NCI-H146 treated with DMSO at 0.1 percent for 48 hours (cell line): ENCODE measurements at regions not wholly inside any gene's neighbourhood (a gene's known extent, or its start where the extent isn't known, plus 50 kb on each side); places are given as distances from the start of the nearest gene placed in this dataset.
A peak's percentile ranks its signal among the peaks of the same experiment; 100 is the strongest.
"Not testable (repeated sequence)": the region's sequence is repeated elsewhere in the genome, so short reads cannot be mapped to it uniquely, and the experiment has no call there.

Source experiments
- DNase-seq: peaks from one replicate; lab custom pipeline; 2025; ENCODE audit not compliant: unreplicated experiment; lab: John Stamatoyannopoulos, UW

DNA sequence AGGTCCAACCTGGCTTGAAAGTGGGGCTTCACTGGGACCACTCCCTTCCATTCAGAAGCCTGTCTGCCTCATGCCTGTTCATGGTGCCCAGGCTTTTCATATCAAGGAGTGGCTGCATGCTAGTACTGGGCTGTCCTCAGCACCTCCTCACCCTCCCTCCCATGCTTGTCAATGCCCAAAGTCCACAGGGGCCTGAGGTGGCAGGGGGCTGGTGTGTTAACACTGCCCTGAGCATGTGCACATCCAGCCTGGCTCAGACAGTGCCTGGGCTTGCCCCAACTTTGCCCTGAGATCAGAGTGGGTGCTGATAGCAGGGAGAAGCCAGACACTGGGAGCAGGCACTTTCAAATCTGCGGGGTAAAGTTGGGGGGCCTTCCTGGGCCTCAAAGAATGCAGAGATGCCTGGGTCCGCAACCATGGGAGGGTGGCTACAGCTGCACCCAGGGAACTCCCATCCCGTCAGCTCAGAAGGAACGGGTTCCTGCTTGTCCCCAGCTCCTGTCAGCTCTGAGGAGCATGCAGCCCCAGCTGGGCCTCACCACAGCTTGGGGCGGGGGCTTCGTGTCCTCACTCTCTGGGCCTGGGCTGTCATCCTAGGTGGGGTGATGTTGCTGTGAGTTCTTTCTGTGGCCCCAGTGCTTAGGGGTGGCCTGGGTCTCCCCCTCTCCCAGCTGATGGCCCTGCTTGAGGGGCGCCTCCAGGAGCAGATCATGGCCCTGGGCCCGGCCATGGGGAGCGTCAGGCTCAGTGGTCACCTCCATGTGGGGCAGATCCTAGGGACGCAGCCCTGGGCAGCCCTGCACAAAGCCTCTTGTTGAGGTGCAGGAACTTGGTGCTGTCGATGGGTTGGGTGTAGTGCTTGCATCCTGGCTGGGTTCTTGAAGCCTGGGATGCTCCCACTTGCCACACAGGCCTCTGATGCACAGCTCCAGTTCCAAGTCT is 830.6 kb upstream of the SLITRK5 start:
- no peak for DNase-seq

- no peak for DNase-seq
Measured at GRCh38 chr13:86841264-86841663, 829.9 kb upstream of the SLITRK5 start.

DNA sequence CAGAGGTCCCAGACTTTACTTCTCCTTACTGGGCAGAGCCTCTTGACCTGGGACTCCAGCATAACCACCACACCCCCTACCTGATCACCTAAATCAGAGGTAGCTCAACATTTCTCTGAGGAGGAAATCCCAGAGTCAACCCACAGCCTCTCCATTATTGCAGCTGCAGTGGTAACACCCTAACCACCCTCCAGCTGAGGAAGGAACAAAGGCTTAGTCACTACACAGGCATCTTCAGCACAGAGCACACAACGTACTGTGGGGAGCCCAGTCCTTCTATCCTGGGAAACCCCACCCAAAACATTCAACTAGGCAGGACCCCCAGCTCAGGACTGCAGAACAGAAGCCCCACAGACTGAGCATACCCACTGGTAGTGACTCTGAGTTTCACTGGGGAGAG is 824.7 kb upstream of the SLITRK5 start:
- DNase-seq = no peak

DNA sequence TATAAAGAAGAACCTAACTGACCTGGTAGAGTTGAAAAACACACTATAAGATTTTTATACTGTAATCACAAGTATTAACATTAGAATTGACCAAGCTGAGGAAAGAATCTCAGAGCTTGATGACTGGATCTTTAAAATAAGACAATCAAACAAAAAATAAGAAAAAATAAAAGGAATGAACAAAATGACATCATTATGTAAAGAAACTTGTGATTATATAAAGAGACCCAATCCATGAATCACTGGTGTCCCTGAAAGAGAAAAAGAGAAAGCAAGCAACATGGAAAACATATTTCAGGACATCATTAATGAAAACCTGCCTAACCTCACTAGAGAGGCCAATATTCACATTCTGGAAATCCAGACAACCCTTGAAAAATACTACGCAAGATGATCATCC is 822.5 kb upstream of the SLITRK5 start:
- no peak for DNase-seq

- DNase-seq = no peak
Measured at GRCh38 chr13:86856991-86857390, 814.2 kb upstream of the SLITRK5 start.

DNA sequence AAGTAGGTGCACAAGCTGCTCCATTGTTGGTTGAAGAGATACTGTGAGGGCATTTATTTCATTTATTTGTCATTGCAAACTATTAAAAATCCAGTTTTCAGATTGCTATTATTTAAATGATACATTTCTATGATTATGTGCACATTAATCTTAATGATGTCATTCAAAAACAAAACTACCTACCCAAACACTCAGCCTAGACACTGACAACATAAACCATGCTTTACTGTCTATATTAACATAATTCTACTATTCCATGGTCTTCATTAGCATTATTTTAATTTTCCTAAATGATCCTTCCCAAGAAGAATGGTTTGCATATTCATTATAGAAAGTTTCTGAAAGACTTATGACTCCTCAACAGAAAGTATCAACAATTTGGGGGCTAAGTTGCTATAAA is 813.0 kb upstream of the SLITRK5 start:
- no peak for DNase-seq

- DNase-seq = no peak
Measured at GRCh38 chr13:86862137-86862536, 809.0 kb upstream of the SLITRK5 start.

GRCh38 chr13:86864376-86864775 is 806.8 kb upstream of the SLITRK5 start:
- no peak for DNase-seq

- DNase-seq = peak; percentile 7
Measured at GRCh38 chr13:86870444-86870843, 800.7 kb upstream of the SLITRK5 start.

DNA sequence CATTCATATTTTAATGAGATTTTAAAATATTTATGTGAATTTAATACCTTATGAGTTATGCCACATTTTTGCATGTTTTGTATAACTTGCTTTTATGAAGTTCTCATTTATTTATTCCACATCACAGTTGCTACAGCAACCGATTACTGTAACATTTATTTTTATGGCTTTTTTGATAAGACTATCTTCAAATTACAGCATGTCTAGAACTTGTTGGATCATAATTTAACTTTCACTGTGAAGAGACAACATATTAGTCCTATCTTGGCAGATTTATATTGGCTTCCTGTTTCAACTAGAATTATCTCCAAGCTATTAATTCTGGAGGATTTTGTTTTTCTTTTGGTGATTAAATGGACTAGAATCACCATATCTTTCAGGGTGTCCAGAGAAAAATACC is 793.7 kb upstream of the SLITRK5 start:
- no peak for DNase-seq

GRCh38 chr13:86878781-86879180 is 792.4 kb upstream of the SLITRK5 start:
- DNase-seq = no peak

DNA sequence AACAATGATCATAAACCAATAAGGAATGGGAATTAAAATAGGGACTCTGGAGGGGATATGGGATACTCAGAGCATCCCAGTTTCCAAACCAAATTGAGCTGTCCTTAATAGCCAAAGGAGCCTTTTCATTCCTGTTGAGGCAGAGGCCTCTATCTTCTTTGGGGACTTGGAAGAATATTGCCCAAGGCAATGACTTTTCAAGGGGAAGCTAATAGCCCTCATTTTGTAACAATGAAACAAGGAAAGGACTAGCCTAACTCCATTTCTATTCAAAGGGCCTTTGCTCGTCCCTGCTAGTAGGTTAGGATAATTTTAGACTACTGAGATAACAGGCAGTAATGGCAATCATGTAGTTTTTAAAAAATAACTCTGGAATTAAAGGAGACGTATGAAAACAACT is 789.8 kb upstream of the SLITRK5 start:
- DNase-seq = no peak

GRCh38 chr13:86882107-86882506 is 789.1 kb upstream of the SLITRK5 start:
- no peak for DNase-seq

DNA sequence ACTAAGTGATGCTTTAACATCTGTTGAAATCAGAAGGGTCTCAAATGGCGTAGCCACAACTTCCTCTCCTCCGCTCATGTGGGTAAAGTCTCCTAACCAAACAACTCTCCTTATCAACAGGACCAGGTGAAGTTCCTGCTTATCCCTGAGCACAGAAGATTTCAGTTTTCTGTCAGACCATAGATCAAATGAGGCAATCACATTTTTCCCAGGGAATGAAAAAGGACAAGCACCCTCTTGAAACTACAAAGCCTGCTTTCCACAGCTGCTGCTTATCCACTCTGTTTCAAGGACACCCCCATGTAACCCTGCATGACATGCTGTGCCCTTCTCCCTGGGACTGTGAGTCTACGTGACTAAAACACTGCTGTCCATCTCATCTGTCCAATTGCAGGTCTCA is 788.3 kb upstream of the SLITRK5 start:
- no peak for DNase-seq

DNA sequence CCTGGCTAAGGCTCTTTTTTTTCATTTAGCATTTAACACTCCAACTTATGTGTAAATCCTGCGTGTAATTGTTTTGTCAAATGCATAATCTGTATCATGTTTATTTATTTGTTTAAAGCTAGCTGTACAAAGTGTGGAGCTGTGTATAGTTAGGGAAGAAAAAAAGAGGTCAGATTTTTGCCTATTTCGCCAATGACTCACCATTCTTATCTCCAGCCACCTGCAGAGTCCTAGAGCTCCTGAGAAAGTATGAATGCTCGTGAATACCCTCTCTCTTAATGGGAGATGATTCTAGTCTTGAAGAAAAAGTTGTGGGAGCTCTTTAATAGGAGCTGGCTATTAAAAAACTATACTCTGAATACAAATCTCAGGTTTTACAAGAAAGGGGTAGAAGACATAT is 778.8 kb upstream of the SLITRK5 start:
- DNase-seq = no peak

DNA sequence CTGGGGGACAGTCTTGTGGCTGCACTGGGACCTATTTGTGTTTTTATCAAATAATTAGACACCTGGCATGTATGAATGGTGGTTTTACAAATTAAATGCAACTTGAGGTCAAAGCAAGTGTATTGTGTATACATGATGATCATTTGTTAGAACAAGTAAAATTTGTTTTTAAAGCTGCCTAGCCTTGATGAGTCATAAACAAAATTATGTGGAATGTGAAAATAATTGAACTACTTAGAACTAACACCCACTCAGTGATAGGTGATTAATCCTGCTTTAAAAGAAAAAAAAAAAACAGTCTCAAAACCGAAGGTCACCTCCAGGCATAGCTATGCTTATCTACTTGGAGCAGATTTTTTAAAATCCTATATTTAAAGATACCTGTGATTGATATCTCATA is 770.3 kb upstream of the SLITRK5 start:
- DNase-seq = no peak

DNA sequence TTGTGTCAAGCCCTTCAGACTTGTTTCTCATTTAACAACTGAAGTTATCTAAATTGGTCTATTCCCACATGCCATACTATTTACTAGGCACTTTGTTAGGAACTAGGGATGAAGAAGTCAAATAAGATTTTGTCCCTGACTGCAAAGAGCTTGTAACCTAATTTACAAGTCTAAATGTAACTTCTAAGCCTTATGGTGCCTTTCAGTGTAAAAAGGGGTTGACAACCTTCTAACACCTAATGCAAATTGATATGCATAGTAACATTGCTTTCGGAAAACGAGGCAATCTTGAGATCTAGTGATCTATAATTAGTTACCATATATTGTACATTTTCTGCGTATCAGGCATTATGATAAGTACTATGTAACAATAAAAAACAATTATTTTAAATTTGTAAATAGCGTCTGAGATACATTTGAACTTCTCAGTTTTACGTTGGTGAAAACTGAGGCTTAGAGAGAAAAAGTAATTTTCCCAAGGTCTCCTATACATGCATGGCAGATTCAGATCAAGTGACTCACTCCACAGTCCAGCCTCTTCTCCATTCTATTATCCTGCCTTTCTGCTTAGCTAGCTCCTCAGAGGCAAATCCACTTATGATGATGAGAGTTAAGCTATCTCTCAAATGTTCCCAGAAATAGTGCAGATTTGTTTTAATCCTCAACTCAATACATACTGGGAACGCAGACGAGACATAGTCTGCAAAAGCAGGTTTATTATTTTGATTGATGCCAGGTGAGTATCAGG is 764.9 kb upstream of the SLITRK5 start:
- DNase-seq = no peak

DNA sequence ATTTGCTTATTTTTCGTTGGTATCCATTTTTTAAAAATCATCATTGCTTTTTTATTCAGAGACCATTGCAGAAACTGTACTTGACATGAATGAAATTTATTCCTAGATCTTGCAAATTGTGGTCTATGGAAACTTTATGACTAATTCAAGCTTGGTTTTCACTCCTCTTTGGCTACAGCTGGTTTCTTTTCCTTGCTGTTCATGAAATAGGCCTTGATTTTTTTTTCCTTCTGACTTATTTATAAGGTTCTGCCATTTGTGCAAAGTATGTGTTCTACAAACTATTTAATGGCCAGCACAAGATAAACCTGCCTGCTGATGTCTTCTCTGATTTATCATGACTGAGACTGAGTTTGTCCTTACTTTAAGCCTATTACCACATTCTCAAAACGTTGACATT is 764.0 kb upstream of the SLITRK5 start:
- DNase-seq = no peak

GRCh38 chr13:86909318-86909717 is 761.9 kb upstream of the SLITRK5 start:
- no peak for DNase-seq

- no peak for DNase-seq
Measured at GRCh38 chr13:86914757-86915156, 756.4 kb upstream of the SLITRK5 start.

GRCh38 chr13:86917438-86917837 is 753.7 kb upstream of the SLITRK5 start:
- DNase-seq = not testable (repeated sequence)

DNA sequence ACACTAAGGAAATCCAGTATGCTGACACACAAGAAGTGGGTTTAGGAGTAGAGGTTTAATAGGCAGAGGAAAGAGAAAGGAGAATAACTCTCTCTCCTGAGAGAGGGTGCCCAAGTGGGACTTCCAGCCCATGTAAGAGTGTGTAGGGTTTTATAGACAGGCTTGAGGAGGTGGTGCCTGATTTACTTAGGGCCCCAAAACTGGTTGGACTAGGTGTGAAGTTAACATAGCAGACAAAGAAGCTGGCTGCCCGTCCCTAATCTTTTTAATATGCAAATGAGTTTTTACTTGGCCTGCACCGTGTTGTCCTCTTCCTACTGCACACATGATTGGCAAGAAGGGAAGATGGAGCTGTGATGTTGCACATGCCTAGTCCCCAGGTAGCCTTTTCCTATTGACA is 752.5 kb upstream of the SLITRK5 start:
- no peak for DNase-seq
